ENCODE measurements at regions not wholly inside any gene's neighbourhood (a gene's known extent, or its start where the extent isn't known, plus 50 kb on each side); places are given as distances from the start of the nearest gene placed in this dataset.

GRCh38 chr15:66928784-66929183 lies 136.6 kb upstream of the SMAD3 start:
- no peaks in the 10 kb centered on the region for H4K20me1 ChIP-seq (ENCODE audit: insufficient read depth, low read length)
- H3K79me2 ChIP-seq (ENCODE audit: low read length), result no peaks in the 10 kb centered on the region
- H2AFZ ChIP-seq (ENCODE audit: low read length), result no peak overlapping the region
- no peaks in the 10 kb centered on the region for H3K9me2 ChIP-seq (replicated peaks; ENCODE audit: insufficient read depth, low read length)
- no peaks in the 10 kb centered on the region for H3K4me1 ChIP-seq (ENCODE audit: low read length)
- DNase-seq, result no peak
- H3K27ac ChIP-seq (ENCODE audit: low read length), result no peak overlapping the region
- H3K4me3 ChIP-seq (ENCODE audit: low read length), result no peak overlapping the region
- H3K9ac ChIP-seq (ENCODE audit: low read length), result no peak overlapping the region
- H3F3A ChIP-seq (ENCODE audit: insufficient read depth, low read length), result no peaks in the 10 kb centered on the region
- TF ChIP-seq EZH2phosphoT487 (IDR thresholded peaks at IDR 0.05; ENCODE audit: low read length) (no peak), EZH2 (optimal IDR thresholded peaks at IDR 0.05; ENCODE audit: low read depth, low read length) (no peak)
- TF ChIP-seq, protein P1, sequence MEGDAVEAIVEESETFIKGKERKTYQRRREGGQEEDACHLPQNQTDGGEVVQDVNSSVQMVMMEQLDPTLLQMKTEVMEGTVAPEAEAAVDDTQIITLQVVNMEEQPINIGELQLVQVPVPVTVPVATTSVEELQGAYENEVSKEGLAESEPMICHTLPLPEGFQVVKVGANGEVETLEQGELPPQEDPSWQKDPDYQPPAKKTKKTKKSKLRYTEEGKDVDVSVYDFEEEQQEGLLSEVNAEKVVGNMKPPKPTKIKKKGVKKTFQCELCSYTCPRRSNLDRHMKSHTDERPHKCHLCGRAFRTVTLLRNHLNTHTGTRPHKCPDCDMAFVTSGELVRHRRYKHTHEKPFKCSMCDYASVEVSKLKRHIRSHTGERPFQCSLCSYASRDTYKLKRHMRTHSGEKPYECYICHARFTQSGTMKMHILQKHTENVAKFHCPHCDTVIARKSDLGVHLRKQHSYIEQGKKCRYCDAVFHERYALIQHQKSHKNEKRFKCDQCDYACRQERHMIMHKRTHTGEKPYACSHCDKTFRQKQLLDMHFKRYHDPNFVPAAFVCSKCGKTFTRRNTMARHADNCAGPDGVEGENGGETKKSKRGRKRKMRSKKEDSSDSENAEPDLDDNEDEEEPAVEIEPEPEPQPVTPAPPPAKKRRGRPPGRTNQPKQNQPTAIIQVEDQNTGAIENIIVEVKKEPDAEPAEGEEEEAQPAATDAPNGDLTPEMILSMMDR (IDR thresholded peaks at IDR 0.05; ENCODE audit: low read length), result no peak
- no peak overlapping the region for H3K4me2 ChIP-seq (ENCODE audit: low read depth, low read length)
- no peaks in the 10 kb centered on the region for H3K36me3 ChIP-seq (replicated peaks; ENCODE audit: insufficient read depth, low read length)
- H3K27me3 ChIP-seq (replicated peaks; ENCODE audit: insufficient read depth, low read length), result no peaks in the 10 kb centered on the region
- no peaks in the 10 kb centered on the region for H3K9me3 ChIP-seq (replicated peaks; ENCODE audit: insufficient read depth, low read length)

- H4K20me1 ChIP-seq (ENCODE audit: insufficient read depth, low read length), result no peaks in the 10 kb centered on the region
- H3F3A ChIP-seq (ENCODE audit: insufficient read depth, low read length), result no peaks in the 10 kb centered on the region
- DNase-seq, result no peak
- no peak overlapping the region for H3K27ac ChIP-seq (ENCODE audit: low read length)
- H3K27me3 ChIP-seq (replicated peaks; ENCODE audit: insufficient read depth, low read length), result no peaks in the 10 kb centered on the region
- H3K9me3 ChIP-seq (replicated peaks; ENCODE audit: insufficient read depth, low read length), result no peaks in the 10 kb centered on the region
- H3K36me3 ChIP-seq (replicated peaks; ENCODE audit: insufficient read depth, low read length), result no peaks in the 10 kb centered on the region
- H3K79me2 ChIP-seq (ENCODE audit: low read length), result no peaks in the 10 kb centered on the region
- H3K9me2 ChIP-seq (replicated peaks; ENCODE audit: insufficient read depth, low read length), result no peaks in the 10 kb centered on the region
- H3K4me1 ChIP-seq (ENCODE audit: low read length), result no peaks in the 10 kb centered on the region
- no peak overlapping the region for H3K4me2 ChIP-seq (ENCODE audit: low read depth, low read length)
- no peak overlapping the region for H3K9ac ChIP-seq (ENCODE audit: low read length)
- TF ChIP-seq, protein P1 (IDR thresholded peaks at IDR 0.05; ENCODE audit: low read length), result no peak
- TF ChIP-seq EZH2phosphoT487 (IDR thresholded peaks at IDR 0.05; ENCODE audit: low read length) (no peak), EZH2 (optimal IDR thresholded peaks at IDR 0.05; ENCODE audit: low read depth, low read length) (no peak)
- no peak overlapping the region for H3K4me3 ChIP-seq (ENCODE audit: low read length)
- no peak overlapping the region for H2AFZ ChIP-seq (ENCODE audit: low read length)
Measured at GRCh38 chr15:66929843-66930402, 135.5 kb upstream of the SMAD3 start.

- H3K4me3 ChIP-seq (ENCODE audit: low read length), result no peak overlapping the region
- H3K27me3 ChIP-seq (replicated peaks; ENCODE audit: insufficient read depth, low read length), result no peaks in the 10 kb centered on the region
- no peak overlapping the region for H3K4me2 ChIP-seq (ENCODE audit: low read depth, low read length)
- no peaks in the 10 kb centered on the region for H4K20me1 ChIP-seq (ENCODE audit: insufficient read depth, low read length)
- DNase-seq, result no peak
- no peak overlapping the region for H3K27ac ChIP-seq (ENCODE audit: low read length)
- H3K4me1 ChIP-seq (ENCODE audit: low read length), result no peaks in the 10 kb centered on the region
- H3K9me2 ChIP-seq (replicated peaks; ENCODE audit: insufficient read depth, low read length), result no peaks in the 10 kb centered on the region
- no peak for TF ChIP-seq EZH2phosphoT487 (IDR thresholded peaks at IDR 0.05; ENCODE audit: low read length)
- TF ChIP-seq, protein P1 (IDR thresholded peaks at IDR 0.05; ENCODE audit: low read length), result no peak
- TF ChIP-seq EZH2 (optimal IDR thresholded peaks at IDR 0.05; ENCODE audit: low read depth, low read length), result no peak
- H3F3A ChIP-seq (ENCODE audit: insufficient read depth, low read length), result no peaks in the 10 kb centered on the region
- no peaks in the 10 kb centered on the region for H3K79me2 ChIP-seq (ENCODE audit: low read length)
- no peaks in the 10 kb centered on the region for H3K36me3 ChIP-seq (replicated peaks; ENCODE audit: insufficient read depth, low read length)
- H3K9ac ChIP-seq (ENCODE audit: low read length), result no peak overlapping the region
- no peak overlapping the region for H2AFZ ChIP-seq (ENCODE audit: low read length)
- no peaks in the 10 kb centered on the region for H3K9me3 ChIP-seq (replicated peaks; ENCODE audit: insufficient read depth, low read length)
Measured at GRCh38 chr15:66931768-66932633, 133.4 kb upstream of the SMAD3 start.

Data from MM.1S (cell line).